OCI-LY1 (cell line): ENCODE measurements at regions not wholly inside any gene's neighbourhood (a gene's known extent, or its start where the extent isn't known, plus 50 kb on each side); places are given as distances from the start of the nearest gene placed in this dataset.
"Not testable (repeated sequence)": the region's sequence is repeated elsewhere in the genome, so short reads cannot be mapped to it uniquely, and the experiment has no call there.

ENCODE experiments used
- H2AFZ ChIP-seq: fragments of 200-600 bp; sonication (generic), shearing (Covaris generic); 2 replicates; pipeline ENCODE4 v1.6.0; 2014; ENCODE audit warnings: antibody characterized with exemption, mild to moderate bottlenecking, low read length
- H3F3A ChIP-seq: fragments of 200-600 bp; sonication (generic), shearing (Covaris generic); 2 replicates; pipeline ENCODE4 v1.6.0; 2014; ENCODE audit warnings: mild to moderate bottlenecking, antibody characterized with exemption, low read length, moderate library complexity; ENCODE audit not compliant: insufficient read depth
- H3K27ac ChIP-seq: fragments of 200-600 bp; sonication (generic); 2 replicates; pipeline ENCODE4 v1.5.1; 2014; ENCODE audit warnings: low read length, mixed run types, mild to moderate bottlenecking, low read depth; ENCODE audit not compliant: poor library complexity, severe bottlenecking
- H3K27me3 ChIP-seq: fragments of 200-600 bp; sonication (generic); 2 replicates; pipeline ENCODE4 v1.6.0; 2014; ENCODE audit warnings: antibody characterized with exemption, mild to moderate bottlenecking, low read length, moderate library complexity; ENCODE audit not compliant: insufficient read depth
- H3K36me3 ChIP-seq: fragments of 200-600 bp; sonication (generic); 2 replicates; pipeline ENCODE4 v1.6.1; 2014; ENCODE audit warnings: mild to moderate bottlenecking, antibody characterized with exemption, low read length, moderate library complexity, mixed read lengths; ENCODE audit not compliant: insufficient read depth
- H3K4me1 ChIP-seq: fragments of 200-600 bp; sonication (generic); 2 replicates; pipeline ENCODE4 v1.5.1; 2014; ENCODE audit warnings: mild to moderate bottlenecking, low read length, moderate library complexity; ENCODE audit not compliant: insufficient read depth, severe bottlenecking
- H3K4me2 ChIP-seq: fragments of 200-600 bp; sonication (generic), shearing (Covaris generic); 2 replicates; pipeline ENCODE4 v1.6.1; 2014; ENCODE audit warnings: low read length
- H3K4me3 ChIP-seq: fragments of 200-600 bp; sonication (generic); 2 replicates; pipeline ENCODE4 v1.5.1; 2014; ENCODE audit warnings: low read length, low read depth, mild to moderate bottlenecking, mixed read lengths; ENCODE audit not compliant: poor library complexity, severe bottlenecking
- H3K79me2 ChIP-seq: fragments of 200-600 bp; shearing (Covaris generic); 2 replicates; pipeline ENCODE4 v1.6.1; 2016; ENCODE audit warnings: mixed run types, low read length, mixed read lengths; ENCODE audit not compliant: insufficient read depth
- H3K9ac ChIP-seq: fragments of 200-600 bp; sonication (generic), shearing (Covaris generic); 2 replicates; pipeline ENCODE4 v1.6.1; 2014; ENCODE audit warnings: mild to moderate bottlenecking, low read length, mixed read lengths
- H3K9me2 ChIP-seq: fragments of 200-600 bp; sonication (generic), shearing (Covaris generic); 2 replicates; pipeline ENCODE4 v1.6.1; 2014; ENCODE audit warnings: low read depth, mild to moderate bottlenecking, low read length, mixed read lengths
- H3K9me3 ChIP-seq: fragments of 200-600 bp; shearing (Covaris generic); 2 replicates; pipeline ENCODE4 v1.6.1; 2014; ENCODE audit warnings: low read length, mixed read lengths
- H4K20me1 ChIP-seq: fragments of 200-600 bp; sonication (generic), shearing (Covaris generic); 2 replicates; pipeline ENCODE4 v1.6.0; 2016; ENCODE audit warnings: mild to moderate bottlenecking, low read length; ENCODE audit not compliant: insufficient read depth
- EZH2 ChIP-seq: fragments of 200-600 bp; sonication (generic), shearing (Covaris generic); IDR thresholded peaks from 2 replicates; pipeline ENCODE4 v1.8.0; 2017; ENCODE audit warnings: borderline replicate concordance, mixed run types, mild to moderate bottlenecking, antibody characterized with exemption, low read length, moderate library complexity, mixed read lengths
- TF ChIP-seq, protein P1 (sequence below): fragments of 200-600 bp; sonication (generic), shearing (Covaris generic); IDR thresholded peaks from 2 replicates; pipeline ENCODE4 v1.5.1; 2017; ENCODE audit warnings: mild to moderate bottlenecking, antibody characterized with exemption, low read length, moderate library complexity, mixed read lengths

GRCh38 chr1:26626994-26627393 lies 68.8 kb upstream of the ARID1A start:
- Histone ChIP-seq H3K4me2 (no peak overlapping the region), H3K36me3 (no peaks in the 10 kb centered on the region), H2AFZ (no peak overlapping the region), H4K20me1 (no peaks in the 10 kb centered on the region), H3K9me3 (no peaks in the 10 kb centered on the region), H3K9ac (no peak overlapping the region), H3K9me2 (no peaks in the 10 kb centered on the region), H3F3A (no peaks in the 10 kb centered on the region), H3K27me3 (no peaks in the 10 kb centered on the region), H3K79me2 (no peaks in the 10 kb centered on the region), H3K27ac (no peak overlapping the region), H3K4me3 (no peak overlapping the region), H3K4me1 (peaks cover 8% of the 10 kb centered on the region)
- TF ChIP-seq, protein P1, sequence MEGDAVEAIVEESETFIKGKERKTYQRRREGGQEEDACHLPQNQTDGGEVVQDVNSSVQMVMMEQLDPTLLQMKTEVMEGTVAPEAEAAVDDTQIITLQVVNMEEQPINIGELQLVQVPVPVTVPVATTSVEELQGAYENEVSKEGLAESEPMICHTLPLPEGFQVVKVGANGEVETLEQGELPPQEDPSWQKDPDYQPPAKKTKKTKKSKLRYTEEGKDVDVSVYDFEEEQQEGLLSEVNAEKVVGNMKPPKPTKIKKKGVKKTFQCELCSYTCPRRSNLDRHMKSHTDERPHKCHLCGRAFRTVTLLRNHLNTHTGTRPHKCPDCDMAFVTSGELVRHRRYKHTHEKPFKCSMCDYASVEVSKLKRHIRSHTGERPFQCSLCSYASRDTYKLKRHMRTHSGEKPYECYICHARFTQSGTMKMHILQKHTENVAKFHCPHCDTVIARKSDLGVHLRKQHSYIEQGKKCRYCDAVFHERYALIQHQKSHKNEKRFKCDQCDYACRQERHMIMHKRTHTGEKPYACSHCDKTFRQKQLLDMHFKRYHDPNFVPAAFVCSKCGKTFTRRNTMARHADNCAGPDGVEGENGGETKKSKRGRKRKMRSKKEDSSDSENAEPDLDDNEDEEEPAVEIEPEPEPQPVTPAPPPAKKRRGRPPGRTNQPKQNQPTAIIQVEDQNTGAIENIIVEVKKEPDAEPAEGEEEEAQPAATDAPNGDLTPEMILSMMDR = no peak
- TF ChIP-seq EZH2 = no peak

DNA sequence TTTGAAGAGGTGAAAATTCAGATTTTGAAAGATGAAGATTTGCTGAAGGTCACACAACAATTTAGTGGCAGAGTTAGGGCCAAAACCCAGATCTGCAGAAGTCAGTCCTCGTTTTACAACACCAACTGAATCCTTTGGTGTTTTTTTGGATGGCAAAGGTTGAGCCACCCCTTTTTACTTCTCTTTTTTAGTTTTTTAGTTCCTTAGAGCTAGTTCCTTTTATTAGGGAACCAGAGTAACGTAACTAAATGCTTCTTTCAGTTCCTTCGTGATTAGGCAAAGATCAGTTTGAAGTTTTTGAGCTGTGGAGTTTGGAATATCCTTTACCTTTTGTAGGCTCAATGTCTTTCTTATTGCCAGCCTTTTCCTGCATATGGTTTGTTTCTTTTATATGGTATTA lies 67.9 kb upstream of the ARID1A start:
- no peak overlapping the region for H3K4me3 ChIP-seq
- H3K4me2 ChIP-seq = no peak overlapping the region
- no peaks in the 10 kb centered on the region for H3K79me2 ChIP-seq
- H3F3A ChIP-seq = no peaks in the 10 kb centered on the region
- no peak overlapping the region for H2AFZ ChIP-seq
- TF ChIP-seq EZH2 = no peak
- TF ChIP-seq, protein P1 = no peak
- H3K27ac ChIP-seq = peak overlapping the region; percentile 1
- H3K9ac ChIP-seq = no peak overlapping the region
- peaks cover 10% of the 10 kb centered on the region for H3K4me1 ChIP-seq
- H4K20me1 ChIP-seq = no peaks in the 10 kb centered on the region
- H3K9me3 ChIP-seq = no peaks in the 10 kb centered on the region
- H3K9me2 ChIP-seq = no peaks in the 10 kb centered on the region
- no peaks in the 10 kb centered on the region for H3K27me3 ChIP-seq
- no peaks in the 10 kb centered on the region for H3K36me3 ChIP-seq

GRCh38 chr1:26630634-26631033 lies 65.2 kb upstream of the ARID1A start:
- Histone ChIP-seq H3K27ac (no peak overlapping the region), H4K20me1 (no peaks in the 10 kb centered on the region), H3K4me2 (no peak overlapping the region), H3K9me2 (no peaks in the 10 kb centered on the region), H3K4me1 (peaks cover 17% of the 10 kb centered on the region), H2AFZ (no peak overlapping the region), H3K4me3 (no peak overlapping the region), H3K9me3 (no peaks in the 10 kb centered on the region), H3F3A (no peaks in the 10 kb centered on the region), H3K27me3 (0 out of 2 replicates have a peak, but pooled peaks cover 2% of the 10 kb centered on the region), H3K9ac (no peak overlapping the region), H3K79me2 (no peaks in the 10 kb centered on the region), H3K36me3 (no peaks in the 10 kb centered on the region)
- TF ChIP-seq, protein P1 = no peak
- no peak for TF ChIP-seq EZH2

- H4K20me1 ChIP-seq, H3K4me2 ChIP-seq, H3K27me3 ChIP-seq, H3K36me3 ChIP-seq, H3K4me3 ChIP-seq, H3K27ac ChIP-seq, H2AFZ ChIP-seq, H3K9ac ChIP-seq, H3K79me2 ChIP-seq, H3K9me3 ChIP-seq, H3F3A ChIP-seq, H3K9me2 ChIP-seq: not testable (repeated sequence)
- peaks cover 17% of the 10 kb centered on the region for H3K4me1 ChIP-seq
These were observed 60.0 kb upstream of the ARID1A start for GRCh38 chr1:26635800-26636199.
